DOHH2 (cell line): ENCODE measurements at regions not wholly inside any gene's neighbourhood (a gene's known extent, or its start where the extent isn't known, plus 50 kb on each side); places are given as distances from the start of the nearest gene placed in this dataset.

ENCODE experiments used
- EZH2phosphoT487 ChIP-seq: fragments of 200-600 bp; sonication (generic); IDR thresholded peaks from 2 replicates; pipeline ENCODE4 v1.6.1; 2017; ENCODE audit warnings: borderline replicate concordance, mild to moderate bottlenecking, antibody characterized with exemption, low read length, moderate library complexity, mixed read lengths
- TF ChIP-seq, protein P1 (sequence below): fragments of 200-600 bp; sonication (generic); IDR thresholded peaks from one replicate; pipeline ENCODE4 v1.5.1; 2014; ENCODE audit warnings: antibody characterized with exemption, mild to moderate bottlenecking, low read depth, low read length; ENCODE audit not compliant: poor library complexity, severe bottlenecking

DNA sequence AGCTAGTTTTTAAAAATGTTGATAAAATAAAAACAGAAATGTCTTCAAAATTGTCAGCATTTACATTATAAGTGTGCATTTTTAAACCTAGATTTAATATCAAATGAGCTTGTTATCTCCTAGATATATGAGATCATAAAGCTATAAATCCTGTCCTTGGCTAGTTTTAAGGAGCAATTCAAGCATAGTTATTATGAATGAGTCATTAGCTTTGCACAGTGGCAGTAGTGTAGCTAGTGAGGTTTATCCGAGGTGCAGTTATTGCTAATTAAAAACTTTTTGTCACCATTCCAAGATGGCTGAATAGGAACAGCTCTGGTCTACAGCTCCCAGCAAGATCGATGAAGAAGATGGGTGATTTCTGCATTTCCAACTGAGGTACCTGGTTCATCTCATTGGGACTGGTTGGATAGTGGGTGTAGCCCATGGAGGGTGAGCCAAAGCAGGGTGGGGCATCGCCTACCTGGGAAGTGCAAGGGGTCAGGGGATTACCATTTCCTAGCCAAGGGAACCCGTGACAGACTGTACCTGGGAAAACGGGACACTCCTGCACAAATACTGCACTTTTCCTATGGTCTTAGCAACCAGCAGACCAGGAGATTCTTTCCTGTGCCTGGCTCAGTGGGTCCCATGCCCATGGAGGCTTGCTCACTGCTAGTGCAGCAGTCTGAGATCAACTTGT, 108.8 kb upstream of the SYNCRIP start:
- TF ChIP-seq, protein P1, sequence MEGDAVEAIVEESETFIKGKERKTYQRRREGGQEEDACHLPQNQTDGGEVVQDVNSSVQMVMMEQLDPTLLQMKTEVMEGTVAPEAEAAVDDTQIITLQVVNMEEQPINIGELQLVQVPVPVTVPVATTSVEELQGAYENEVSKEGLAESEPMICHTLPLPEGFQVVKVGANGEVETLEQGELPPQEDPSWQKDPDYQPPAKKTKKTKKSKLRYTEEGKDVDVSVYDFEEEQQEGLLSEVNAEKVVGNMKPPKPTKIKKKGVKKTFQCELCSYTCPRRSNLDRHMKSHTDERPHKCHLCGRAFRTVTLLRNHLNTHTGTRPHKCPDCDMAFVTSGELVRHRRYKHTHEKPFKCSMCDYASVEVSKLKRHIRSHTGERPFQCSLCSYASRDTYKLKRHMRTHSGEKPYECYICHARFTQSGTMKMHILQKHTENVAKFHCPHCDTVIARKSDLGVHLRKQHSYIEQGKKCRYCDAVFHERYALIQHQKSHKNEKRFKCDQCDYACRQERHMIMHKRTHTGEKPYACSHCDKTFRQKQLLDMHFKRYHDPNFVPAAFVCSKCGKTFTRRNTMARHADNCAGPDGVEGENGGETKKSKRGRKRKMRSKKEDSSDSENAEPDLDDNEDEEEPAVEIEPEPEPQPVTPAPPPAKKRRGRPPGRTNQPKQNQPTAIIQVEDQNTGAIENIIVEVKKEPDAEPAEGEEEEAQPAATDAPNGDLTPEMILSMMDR: no peak
- no peak for TF ChIP-seq EZH2phosphoT487
